Stimulated activated CD4-positive, alpha-beta T cell treated with anti-CD3 and anti-CD28 coated beads, Interleukin-15, amount 100 ng/mL, for 48 hours (primary cell): ENCODE measurements at regions not wholly inside any gene's neighbourhood (a gene's known extent, or its start where the extent isn't known, plus 50 kb on each side); places are given as distances from the start of the nearest gene placed in this dataset.

Experiments used
- DNase-seq, 2 donors: peaks; one replicate each; pipeline ENCODE4 v3.0.0-alpha.2; 2020; ENCODE audit warnings: low read depth in 2 of 2

GRCh38 chr1:239677362-239677761 is 291.0 kb downstream of the CHRM3 start:
- DNase-seq: no peak

- DNase-seq: no peak
Measured at GRCh38 chr1:239678181-239678580, 291.8 kb downstream of the CHRM3 start.

DNA sequence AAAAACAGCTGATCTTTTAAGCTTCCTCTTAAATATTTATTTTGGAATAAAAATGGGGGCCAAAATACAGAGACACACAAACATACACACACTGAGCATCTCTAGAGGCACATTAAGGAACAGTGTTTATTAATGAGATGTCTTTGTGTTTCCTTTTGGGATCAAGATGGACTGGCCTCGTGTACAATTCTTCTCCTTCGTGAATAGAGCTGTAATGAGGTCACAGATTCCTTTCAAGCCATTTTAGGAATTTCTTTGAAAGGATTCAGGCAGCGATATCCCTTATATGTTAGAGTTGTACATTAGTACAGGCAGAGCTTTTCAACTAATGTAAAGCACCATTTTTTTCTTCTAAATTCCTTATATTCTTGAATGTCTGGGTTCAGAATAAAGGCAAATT is 295.7 kb downstream of the CHRM3 start:
- DNase-seq: no peak

GRCh38 chr1:239682960-239683359 is 296.6 kb downstream of the CHRM3 start:
- DNase-seq: no peak

GRCh38 chr1:239686386-239686785 is 300.0 kb downstream of the CHRM3 start:
- no peak for DNase-seq

GRCh38 chr1:239696317-239696716 is 309.9 kb downstream of the CHRM3 start:
- DNase-seq: no peak

DNA sequence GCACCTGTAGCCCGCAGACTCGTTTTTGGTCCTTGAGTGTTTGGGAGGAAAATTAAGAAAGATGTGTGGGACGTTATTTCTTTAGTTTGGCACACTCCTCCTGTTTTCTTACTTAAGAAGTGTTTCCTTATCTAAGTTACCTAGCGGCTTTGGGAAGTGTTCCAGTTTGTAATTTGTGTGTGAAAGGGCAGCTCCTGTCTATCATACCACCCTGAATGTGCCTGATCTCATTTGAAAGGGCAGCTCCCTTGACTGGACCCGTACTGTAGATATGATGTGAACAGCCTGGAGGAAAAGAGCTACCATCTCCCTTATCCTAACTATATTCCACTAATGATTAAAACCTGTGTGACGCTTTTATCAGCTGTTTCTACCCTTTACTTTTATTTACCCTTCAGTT is 314.3 kb downstream of the CHRM3 start:
- no peak for DNase-seq

GRCh38 chr1:239703075-239703474 is 316.7 kb downstream of the CHRM3 start:
- DNase-seq: no peak

DNA sequence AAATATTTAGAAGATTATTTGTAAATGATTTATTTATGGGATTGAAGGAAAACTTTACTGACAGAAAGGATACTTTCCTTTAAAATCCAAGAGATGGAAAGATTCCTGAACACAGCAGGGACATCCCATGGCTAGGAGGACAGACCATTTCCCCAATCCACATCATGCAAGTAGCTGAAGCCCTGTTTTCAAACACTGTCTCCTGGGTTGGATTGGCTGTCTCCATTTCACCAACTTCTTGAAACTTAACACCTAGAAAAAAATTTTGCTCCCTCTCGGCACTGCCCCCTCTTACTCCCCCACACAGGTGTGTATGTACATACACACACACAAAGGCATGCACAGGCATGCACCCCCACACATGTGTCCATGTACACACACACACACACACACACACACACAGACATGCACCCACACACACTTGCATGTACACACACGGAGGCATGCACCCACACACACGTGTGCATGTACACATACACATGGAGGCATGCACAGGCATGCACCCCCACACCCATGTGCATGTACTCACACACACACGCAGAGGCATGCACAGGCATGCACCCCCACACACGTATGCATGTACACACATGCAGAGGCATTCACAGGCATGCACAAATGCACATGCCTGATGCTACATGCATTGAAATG is 320.0 kb downstream of the CHRM3 start:
- no peak for DNase-seq

- no peak for DNase-seq
Measured at GRCh38 chr1:239707615-239708014, 321.2 kb downstream of the CHRM3 start.

- no peak for DNase-seq
Measured at GRCh38 chr1:239708622-239709021, 322.3 kb downstream of the CHRM3 start.

- DNase-seq: no peak
Measured at GRCh38 chr1:239711768-239712167, 325.4 kb downstream of the CHRM3 start.

DNA sequence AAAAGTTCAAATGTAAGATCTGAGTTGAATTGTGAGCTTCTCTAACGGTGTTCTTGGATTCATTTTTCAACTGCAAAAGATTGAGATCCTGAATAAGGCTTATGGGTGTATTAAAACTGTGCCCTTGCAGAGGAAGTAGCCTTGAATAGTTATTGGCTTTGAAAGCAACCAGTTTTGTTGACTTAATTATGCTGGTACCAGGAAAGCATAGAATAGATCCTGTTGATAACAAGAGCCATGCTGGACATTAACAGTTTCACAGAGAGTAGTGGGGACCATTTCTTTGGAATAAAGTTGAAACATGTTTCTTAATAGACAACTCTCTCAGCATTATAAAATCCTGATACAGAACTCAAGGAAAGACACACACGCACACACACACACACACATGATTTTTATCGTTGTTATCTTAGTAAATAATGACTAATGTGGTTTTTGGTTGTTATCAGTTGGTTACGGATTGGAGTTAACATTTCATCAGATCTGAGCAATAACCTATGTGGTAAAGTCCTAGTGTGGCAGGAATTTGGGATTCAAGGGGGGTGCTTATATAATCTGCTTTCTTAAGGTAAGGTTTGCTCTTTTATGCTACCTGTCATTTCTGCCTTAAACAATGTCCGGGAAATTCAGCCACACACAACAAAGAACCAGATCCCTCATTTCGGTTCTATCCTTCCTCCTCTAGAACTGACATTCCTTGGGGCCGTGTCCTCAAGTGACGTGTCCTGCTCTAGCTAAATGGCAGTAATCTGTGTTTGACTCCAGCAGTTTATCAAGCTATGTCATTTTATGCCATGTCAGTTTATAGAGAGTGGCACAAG is 330.9 kb downstream of the CHRM3 start:
- no peak for DNase-seq

- no peak for DNase-seq
Measured at GRCh38 chr1:239717918-239718184, 331.5 kb downstream of the CHRM3 start.

DNA sequence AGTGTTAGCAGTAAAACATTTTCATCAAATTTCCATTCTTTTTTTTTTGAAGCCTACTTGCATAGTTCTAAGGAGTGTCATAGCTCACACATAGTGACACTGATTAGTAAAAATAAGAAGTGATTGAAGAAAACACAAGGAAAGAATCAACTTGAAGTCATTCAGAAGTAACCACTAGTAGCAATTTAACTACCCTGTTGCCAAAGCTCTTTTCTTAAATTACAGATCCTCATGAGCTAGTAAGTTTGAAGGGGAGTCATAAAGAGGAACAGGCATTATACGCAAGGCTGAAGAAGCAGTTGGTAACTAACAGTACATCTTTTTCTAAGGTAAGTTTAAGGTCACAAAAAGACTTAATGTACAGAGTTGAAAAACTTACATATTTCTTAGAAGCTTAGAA is 332.2 kb downstream of the CHRM3 start:
- DNase-seq: no peak

DNA sequence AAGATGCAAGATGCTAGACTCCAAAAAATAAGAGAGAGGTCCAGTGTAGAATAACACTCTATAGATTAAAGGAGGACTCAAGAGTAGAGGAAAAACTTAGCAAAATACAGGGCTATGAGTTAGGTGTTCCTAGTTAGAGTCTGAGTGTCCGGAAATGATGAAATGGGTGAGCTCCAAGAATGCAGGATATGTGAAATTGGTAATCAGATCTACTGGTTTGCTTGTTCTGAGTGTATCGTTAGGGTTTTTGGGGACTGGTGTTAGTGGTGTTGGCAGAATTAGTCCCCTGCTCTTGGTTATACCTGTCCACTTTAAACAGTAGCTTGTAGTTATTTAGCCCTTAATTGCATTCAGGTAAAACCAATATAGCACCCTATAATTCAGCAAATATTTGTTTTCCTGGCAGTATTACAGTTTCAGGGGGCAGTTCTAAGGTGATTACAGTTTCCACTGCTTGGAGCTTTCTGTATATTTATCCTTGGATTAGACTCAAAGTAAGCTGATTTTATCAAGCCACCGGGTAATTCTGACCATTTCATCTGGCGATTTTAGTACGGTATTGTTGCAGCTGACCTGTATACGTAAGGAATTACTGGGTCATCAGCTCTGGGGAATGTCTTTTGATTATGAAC is 332.7 kb downstream of the CHRM3 start:
- peak; percentile 13 to 17 for DNase-seq

DNA sequence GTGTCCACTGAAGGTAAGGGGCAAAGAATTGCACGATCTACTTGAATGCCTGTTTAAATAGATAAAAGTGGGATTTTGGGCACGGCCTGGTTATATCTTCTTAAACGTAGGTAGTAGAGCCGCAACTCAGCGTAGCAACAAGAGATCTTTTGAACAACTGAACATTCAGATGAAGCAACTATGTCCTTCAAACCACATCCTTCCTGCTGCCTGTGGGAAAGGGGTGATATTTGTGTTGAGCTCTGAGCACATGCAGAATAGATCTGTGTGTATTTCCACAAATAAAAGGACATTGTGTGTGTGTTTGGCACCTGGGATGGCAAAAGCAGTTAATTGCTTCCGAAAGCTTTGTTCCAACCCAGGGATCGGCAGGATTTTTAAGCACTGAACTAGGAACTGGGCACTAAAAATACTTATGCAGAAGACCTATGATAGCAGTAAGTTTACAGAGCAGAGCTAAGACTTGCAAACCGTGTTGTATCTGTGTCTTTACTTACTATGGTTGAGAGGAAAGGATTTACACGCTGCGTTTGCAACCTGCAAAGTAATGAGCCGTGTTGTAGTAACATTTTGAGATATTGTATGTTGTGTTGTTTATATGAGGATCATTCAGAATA is 333.4 kb downstream of the CHRM3 start:
- DNase-seq: peak; percentile 19 to 20

DNA sequence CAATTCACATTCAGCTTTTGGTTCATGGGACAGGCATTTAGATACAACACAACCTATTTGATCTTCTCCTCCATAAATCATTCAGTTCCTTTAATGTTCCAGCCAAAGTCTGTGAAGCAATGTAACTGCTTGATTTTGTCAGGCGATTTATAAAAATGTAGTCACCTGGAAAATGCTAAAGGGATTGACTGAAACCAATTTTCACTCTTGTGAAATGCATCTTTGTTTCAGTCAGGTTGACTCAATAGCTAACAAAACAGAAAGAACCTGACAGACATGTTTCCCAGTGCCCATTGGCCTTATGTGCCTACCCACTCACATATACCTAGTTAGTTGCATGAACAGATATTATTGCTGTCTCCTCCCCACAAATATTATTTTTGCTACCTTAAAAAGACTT is 335.7 kb downstream of the CHRM3 start:
- DNase-seq: no peak

GRCh38 chr1:239723776-239724367 is 337.5 kb downstream of the CHRM3 start:
- no peak for DNase-seq

DNA sequence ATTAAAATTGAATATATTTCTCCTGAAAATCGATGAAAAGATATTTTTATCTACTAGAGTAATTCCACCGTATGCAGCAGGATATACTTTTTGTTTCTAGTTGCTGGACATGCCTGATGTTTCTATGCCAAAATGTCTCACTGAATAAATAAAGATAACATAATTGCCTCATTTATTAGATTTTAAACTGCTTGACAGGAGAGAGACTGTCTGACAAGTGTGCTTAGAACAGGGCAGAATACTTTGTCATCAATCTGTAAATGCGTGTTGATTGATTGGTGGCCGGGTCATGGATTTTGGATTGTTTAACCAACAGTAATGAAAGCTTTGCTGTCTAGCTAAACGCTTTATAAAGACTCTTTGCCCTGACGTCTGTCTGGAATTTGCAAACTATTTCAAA is 339.0 kb downstream of the CHRM3 start:
- DNase-seq: no peak

DNA sequence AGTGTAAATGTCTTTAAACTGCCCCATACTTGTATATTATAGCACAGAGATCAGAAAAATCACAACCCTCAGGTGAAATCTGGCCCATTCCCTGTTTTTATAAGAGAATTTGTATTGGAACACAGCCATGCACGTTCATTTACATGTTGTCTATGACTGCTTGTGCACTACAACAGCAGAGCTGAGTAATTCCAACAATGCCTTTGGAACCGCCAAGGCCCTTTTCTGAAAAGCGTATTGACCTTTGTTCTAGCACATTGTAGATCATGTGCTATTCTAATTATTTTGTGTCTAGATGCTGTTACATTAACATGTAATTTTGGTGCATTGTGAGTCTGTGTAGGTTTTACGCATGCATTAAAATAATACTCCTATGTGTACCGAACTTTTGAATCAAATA is 339.6 kb downstream of the CHRM3 start:
- DNase-seq: no peak

- DNase-seq: no peak
Measured at GRCh38 chr1:239730378-239730777, 344.0 kb downstream of the CHRM3 start.
